Endothelial cell of umbilical vein (primary cell): ENCODE measurements at regions not wholly inside any gene's neighbourhood (a gene's known extent, or its start where the extent isn't known, plus 50 kb on each side); places are given as distances from the start of the nearest gene placed in this dataset.

Experiments
- BruUV-seq: library from RNA; stranded (reverse); fragments of 400-500 nt; replicated peaks from 2 replicates; lab custom pipeline; 2021; lab: Mats Ljungman, UMichigan
- CTCF ChIA-PET: fragments of 300-600, 350-600 bp; sonication (Branson Sonifier 250); formaldehyde crosslinking; loops from one replicate; lab custom pipeline; 2021; ENCODE audit warnings: antibody characterized with exemption, inconsistent platforms; lab: Charles Lee
- POLR2A ChIA-PET: fragments of 300-600, 350-600 bp; sonication (Branson Sonifier 250); formaldehyde crosslinking; loops from one replicate; lab custom pipeline; 2021; ENCODE audit warnings: antibody characterized with exemption, inconsistent platforms; lab: Charles Lee
- DNase-seq: peaks from one replicate; pipeline ENCODE4 v3.0.0-alpha.2; 2011; ENCODE audit warnings: low read depth, low spot score
- FAIRE-seq: peaks from 2 replicates; lab custom pipeline; 2011; peaks lifted over from hg19 to GRCh38; lab: Jason Lieb, UNC
- H2AFZ ChIP-seq: 2 replicates; pipeline ENCODE4 v1.6.0; 2012; ENCODE audit warnings: low read depth, low read length, control low read depth, inconsistent platforms
- H3K27ac ChIP-seq: 2 replicates; pipeline ENCODE4 v1.5.1; 2011; ENCODE audit warnings: low read depth, mild to moderate bottlenecking, control low read depth, low read length, moderate library complexity; ENCODE audit not compliant: insufficient read depth
- H3K27me3 ChIP-seq, 2 experiments: 2 replicates each; pipeline versions ENCODE4 v1.6.0 to v1.6.1; 2011; ENCODE audit warnings: low read length in 2 of 2, mixed read lengths in 1 of 2; ENCODE audit not compliant: control insufficient read depth in 2 of 2, insufficient read depth in 2 of 2
- H3K36me3 ChIP-seq, 2 experiments: 2 replicates in 1 of 2; 3 replicates in 1 of 2; pipeline ENCODE4 v1.5.1; 2011; ENCODE audit warnings: low read length in 2 of 2, mild to moderate bottlenecking in 1 of 2, moderate library complexity in 1 of 2; ENCODE audit not compliant: control insufficient read depth in 2 of 2, insufficient read depth in 2 of 2; ENCODE audit errors: extremely low read depth in 1 of 2
- H3K4me1 ChIP-seq: 3 replicates; pipeline ENCODE4 v1.5.1; 2011; ENCODE audit warnings: mild to moderate bottlenecking, low read length; ENCODE audit not compliant: control insufficient read depth, insufficient read depth; ENCODE audit errors: extremely low read depth
- H3K4me2 ChIP-seq: 2 replicates; pipeline ENCODE4 v1.6.1; 2011; ENCODE audit warnings: low read length, control low read depth, mixed read lengths; ENCODE audit not compliant: insufficient read depth
- H3K4me3 ChIP-seq, 3 experiments: fragments of 200-600 bp in 1 of 3; sonication (generic), shearing (Covaris generic) in 1 of 3; replicated peaks in 1 of 3; 2 replicates each; pipeline ENCODE4 v1.5.1; 2011 to 2016; ENCODE audit warnings: control low read depth in 3 of 3, low read length in 3 of 3, mild to moderate bottlenecking in 2 of 3, inconsistent platforms in 1 of 3, low read depth in 1 of 3, moderate library complexity in 1 of 3; ENCODE audit not compliant: insufficient read depth in 1 of 3
- H3K79me2 ChIP-seq: 2 replicates; pipeline ENCODE4 v1.6.0; 2012; ENCODE audit warnings: low read length, inconsistent platforms; ENCODE audit not compliant: control insufficient read depth, insufficient read depth
- H3K9ac ChIP-seq: replicated peaks from 2 replicates; pipeline ENCODE3; 2011; ENCODE audit warnings: low read length, control low read depth; ENCODE audit not compliant: insufficient read depth; ENCODE audit errors: extremely low read depth
- H3K9me1 ChIP-seq: replicated peaks from 3 replicates; pipeline ENCODE4 v1.6.0; 2011; ENCODE audit warnings: mild to moderate bottlenecking, low read length; ENCODE audit not compliant: control insufficient read depth, insufficient read depth; ENCODE audit errors: extremely low read depth
- H3K9me3 ChIP-seq: replicated peaks from 2 replicates; pipeline ENCODE4 v1.5.1; 2012; ENCODE audit warnings: low read length, inconsistent platforms; ENCODE audit not compliant: control insufficient read depth, insufficient read depth
- H4K20me1 ChIP-seq: replicated peaks from 2 replicates; pipeline ENCODE3; 2011; ENCODE audit warnings: mild to moderate bottlenecking, low read length; ENCODE audit not compliant: control insufficient read depth, insufficient read depth; ENCODE audit errors: extremely low read depth
- EZH2 ChIP-seq: IDR thresholded peaks from 2 replicates; pipeline ENCODE4 v1.6.1; 2012; ENCODE audit warnings: borderline replicate concordance, low read depth, mild to moderate bottlenecking, moderate library complexity, low read length, inconsistent platforms; ENCODE audit not compliant: severe bottlenecking
- FOS ChIP-seq: IDR thresholded peaks from 2 replicates; pipeline ENCODE4 v1.6.1; 2011; ENCODE audit warnings: mild to moderate bottlenecking, low read length, moderate library complexity, borderline replicate concordance; ENCODE audit not compliant: insufficient read depth
- GATA2 ChIP-seq: IDR thresholded peaks from 2 replicates; pipeline ENCODE4 v1.7.0; 2011; ENCODE audit warnings: low read depth, mild to moderate bottlenecking, moderate library complexity, mixed read lengths, low read length; ENCODE audit not compliant: insufficient read length, insufficient read depth
- JUN ChIP-seq: IDR thresholded peaks from 2 replicates; pipeline ENCODE4 v1.6.1; 2011; ENCODE audit warnings: borderline replicate concordance, low read depth; ENCODE audit not compliant: insufficient read length, insufficient read depth
- MYC ChIP-seq: IDR thresholded peaks from one replicate; pipeline ENCODE4 v1.6.1; 2011; ENCODE audit warnings: mild to moderate bottlenecking, low read depth, low read length
- POLR2A ChIP-seq: IDR thresholded peaks from 2 replicates; pipeline ENCODE4 v1.6.1; 2012; ENCODE audit warnings: low read depth, mild to moderate bottlenecking, control low read depth, low read length
- POLR2AphosphoS5 ChIP-seq: IDR thresholded peaks from 2 replicates; pipeline ENCODE4 v1.6.1; 2012; ENCODE audit warnings: low read depth, mild to moderate bottlenecking, control low read depth, low read length, moderate library complexity; ENCODE audit not compliant: insufficient read depth
- dilution Hi-C: fragments of 300-500 bp; cut with MboI; formaldehyde crosslinking; loops from one replicate; pipeline ENCODE4 v1.15.0; 2019; ENCODE audit warnings: low sequenced_read_pairs; ENCODE audit not compliant: extremely low pct_ligation_motif_present
- intact Hi-C: fragments of 100-400 bp; cut with micrococcal nuclease; formaldehyde crosslinking; loops from one replicate; pipeline ENCODE4 v1.10.0; 2022
- TF ChIP-seq, protein P1 (sequence below), 2 donors: IDR thresholded peaks; 1 replicate in 1 of 2; 2 replicates in 1 of 2; pipeline ENCODE4 v1.5.1; 2011; ENCODE audit warnings: low read length in 2 of 2, mild to moderate bottlenecking in 2 of 2, moderate library complexity in 2 of 2, control low read depth in 1 of 2, inconsistent platforms in 1 of 2, low read depth in 1 of 2; ENCODE audit not compliant: insufficient read depth in 1 of 2; ENCODE audit errors: extremely low read depth in 1 of 2
- TF ChIP-seq, protein P2 (sequence below): IDR thresholded peaks from 2 replicates; pipeline ENCODE4 v1.6.1; 2011; ENCODE audit not compliant: insufficient read depth, insufficient read length

DNA sequence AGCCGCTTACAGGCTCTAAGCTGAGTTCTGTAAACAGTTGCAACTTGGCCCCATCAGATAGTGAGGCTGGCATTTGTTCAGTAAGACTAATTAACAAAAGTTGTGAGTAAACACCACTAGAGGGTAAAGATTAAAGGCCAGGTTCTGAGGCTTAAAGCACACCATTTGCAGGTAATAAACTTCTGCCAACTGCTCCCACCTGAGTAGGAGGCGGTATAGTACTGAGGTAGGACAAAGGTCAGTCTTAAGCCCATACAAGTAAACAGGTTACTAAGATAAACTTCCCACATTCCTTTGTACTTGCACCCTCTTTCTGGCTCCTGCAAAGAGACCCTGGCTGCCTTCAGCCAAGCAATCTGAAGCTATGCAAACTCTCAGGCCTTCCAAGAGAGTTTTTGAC, 419.6 kb downstream of the DNAH5 start:
- intact Hi-C loops (no loop called here), dilution Hi-C loops (no loop called here)
- DNase-seq (no peak), FAIRE-seq (no peak)
- no peaks in the 10 kb centered on the region for H3K9me1 ChIP-seq
- H2AFZ ChIP-seq: no peak overlapping the region
- TF ChIP-seq EZH2: no peak
- no peak for TF ChIP-seq FOS
- TF ChIP-seq MYC: no peak
- TF ChIP-seq, protein P1, sequence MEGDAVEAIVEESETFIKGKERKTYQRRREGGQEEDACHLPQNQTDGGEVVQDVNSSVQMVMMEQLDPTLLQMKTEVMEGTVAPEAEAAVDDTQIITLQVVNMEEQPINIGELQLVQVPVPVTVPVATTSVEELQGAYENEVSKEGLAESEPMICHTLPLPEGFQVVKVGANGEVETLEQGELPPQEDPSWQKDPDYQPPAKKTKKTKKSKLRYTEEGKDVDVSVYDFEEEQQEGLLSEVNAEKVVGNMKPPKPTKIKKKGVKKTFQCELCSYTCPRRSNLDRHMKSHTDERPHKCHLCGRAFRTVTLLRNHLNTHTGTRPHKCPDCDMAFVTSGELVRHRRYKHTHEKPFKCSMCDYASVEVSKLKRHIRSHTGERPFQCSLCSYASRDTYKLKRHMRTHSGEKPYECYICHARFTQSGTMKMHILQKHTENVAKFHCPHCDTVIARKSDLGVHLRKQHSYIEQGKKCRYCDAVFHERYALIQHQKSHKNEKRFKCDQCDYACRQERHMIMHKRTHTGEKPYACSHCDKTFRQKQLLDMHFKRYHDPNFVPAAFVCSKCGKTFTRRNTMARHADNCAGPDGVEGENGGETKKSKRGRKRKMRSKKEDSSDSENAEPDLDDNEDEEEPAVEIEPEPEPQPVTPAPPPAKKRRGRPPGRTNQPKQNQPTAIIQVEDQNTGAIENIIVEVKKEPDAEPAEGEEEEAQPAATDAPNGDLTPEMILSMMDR (IDR thresholded peaks at IDR 0.05; ENCODE audit: extremely low read depth in 1 of 2, insufficient read depth in 1 of 2, low read depth in 1 of 2, low read length in 2 of 2): no peak
- no peak for TF ChIP-seq JUN
- no peak for TF ChIP-seq POLR2A
- TF ChIP-seq GATA2: no peak
- no peak for TF ChIP-seq POLR2AphosphoS5
- TF ChIP-seq, protein P2, sequence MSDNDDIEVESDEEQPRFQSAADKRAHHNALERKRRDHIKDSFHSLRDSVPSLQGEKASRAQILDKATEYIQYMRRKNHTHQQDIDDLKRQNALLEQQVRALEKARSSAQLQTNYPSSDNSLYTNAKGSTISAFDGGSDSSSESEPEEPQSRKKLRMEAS: no peak
- H3K27me3 ChIP-seq: no peaks in the 10 kb centered on the region
- H3K36me3 ChIP-seq: no peaks in the 10 kb centered on the region
- no peaks in the 10 kb centered on the region for H3K79me2 ChIP-seq
- no peak overlapping the region for H3K4me3 ChIP-seq
- no peaks in the 10 kb centered on the region for H4K20me1 ChIP-seq
- no TSS peak for BruUV-seq
- H3K4me1 ChIP-seq: no peaks in the 10 kb centered on the region
- POLR2A ChIA-PET: no interaction called here
- no peak overlapping the region for H3K4me2 ChIP-seq
- no peak overlapping the region for H3K27ac ChIP-seq
- no peaks in the 10 kb centered on the region for H3K9me3 ChIP-seq
- no peak overlapping the region for H3K9ac ChIP-seq
- CTCF ChIA-PET: no interaction called here
